SK-N-SH (cell line): ENCODE measurements at regions not wholly inside any gene's neighbourhood (a gene's known extent, or its start where the extent isn't known, plus 50 kb on each side); places are given as distances from the start of the nearest gene placed in this dataset.
A peak's percentile ranks its signal among the peaks of the same experiment; 100 is the strongest.

Experiments
- CTCF ChIA-PET: fragments of 300-600, 350-600 bp; formaldehyde crosslinking; extraction: SDS; loops from one replicate; lab custom pipeline; 2021; lab: Yijun Ruan, JAX
- POLR2A ChIA-PET: fragments of 350-600 bp; sonication (Branson Sonifier 250); formaldehyde crosslinking; extraction: SDS; loops from one replicate; lab custom pipeline; 2020; ENCODE audit warnings: antibody characterized with exemption, inconsistent platforms; lab: Yijun Ruan, JAX
- DNase-seq: peaks from one replicate; pipeline ENCODE4 v3.0.0; 2012
- H2AFZ ChIP-seq: fragments of 200-600 bp; sonication (generic); 2 replicates; pipeline ENCODE4 v1.8.1; 2016; ENCODE audit warnings: antibody characterized with exemption, mild to moderate bottlenecking, low read depth
- H3F3A ChIP-seq: fragments of 200-600 bp; sonication (generic); replicated peaks from 2 replicates; pipeline ENCODE3; 2016; ENCODE audit warnings: antibody characterized with exemption, mild to moderate bottlenecking; ENCODE audit not compliant: insufficient read depth
- H3K27ac ChIP-seq, 2 experiments: fragments of 200-500 bp in 1 of 2; fragments of 200-600 bp in 1 of 2; sonication (Bioruptor generic) in 1 of 2; sonication (generic), shearing (Covaris generic) in 1 of 2; 2 replicates each; pipeline versions ENCODE4 v1.5.1 to v1.6.1; 2014 to 2016; ENCODE audit warnings: low read depth in 2 of 2, inconsistent platforms in 1 of 2, low read length in 1 of 2, mild to moderate bottlenecking in 1 of 2, mixed read lengths in 1 of 2
- H3K27me3 ChIP-seq: fragments of 200-600 bp; sonication (generic), shearing (Covaris generic); 2 replicates; pipeline ENCODE4 v1.6.1; 2016; ENCODE audit warnings: mixed run types; ENCODE audit not compliant: insufficient read depth
- H3K36me3 ChIP-seq, 2 experiments: fragments of 200-500 bp in 1 of 2; fragments of 200-600 bp in 1 of 2; sonication (Bioruptor generic) in 1 of 2; sonication (generic) in 1 of 2; replicated peaks in 1 of 2; 2 replicates each; pipeline versions ENCODE3 to v1.5.1; 2014 to 2016; ENCODE audit warnings: low read length in 1 of 2, mild to moderate bottlenecking in 1 of 2; ENCODE audit not compliant: insufficient read depth in 2 of 2, control insufficient read depth in 1 of 2
- H3K4me1 ChIP-seq, 2 experiments: fragments of 200-500 bp in 1 of 2; fragments of 200-600 bp in 1 of 2; sonication (Bioruptor generic) in 1 of 2; sonication (generic), shearing (Covaris generic) in 1 of 2; 2 replicates each; pipeline versions ENCODE4 v1.5.1 to v1.6.1; 2014 to 2016; ENCODE audit warnings: low read depth in 1 of 2, low read length in 1 of 2, mixed run types in 1 of 2; ENCODE audit not compliant: insufficient read depth in 2 of 2, control insufficient read depth in 1 of 2
- H3K4me2 ChIP-seq: fragments of 200-600 bp; sonication (generic), shearing (Covaris generic); 2 replicates; pipeline ENCODE4 v1.6.1; 2017; ENCODE audit warnings: mixed run types
- H3K4me3 ChIP-seq, 2 experiments: fragments of 200-500 bp in 1 of 2; fragments of 200-600 bp in 1 of 2; sonication (Bioruptor generic) in 1 of 2; sonication (generic), shearing (Covaris generic) in 1 of 2; 2 replicates each; pipeline versions ENCODE4 v1.5.1 to v1.8.1; 2014 to 2016; ENCODE audit warnings: low read depth in 2 of 2, inconsistent platforms in 1 of 2, low read length in 1 of 2, mild to moderate bottlenecking in 1 of 2, mixed read lengths in 1 of 2, moderate library complexity in 1 of 2
- H3K79me2 ChIP-seq: fragments of 200-600 bp; sonication (generic); 2 replicates; pipeline ENCODE4 v1.8.1; 2017; ENCODE audit warnings: mild to moderate bottlenecking; ENCODE audit not compliant: insufficient read depth
- H3K9ac ChIP-seq: fragments of 200-600 bp; sonication (generic); 2 replicates; pipeline ENCODE4 v1.6.1; 2017; ENCODE audit warnings: mixed run types
- H3K9me2 ChIP-seq: fragments of 200-600 bp; sonication (generic); 2 replicates; pipeline ENCODE4 v1.6.1; 2017; ENCODE audit warnings: mixed run types
- H3K9me3 ChIP-seq: fragments of 200-600 bp; sonication (generic); 2 replicates; pipeline ENCODE4 v1.6.1; 2017; ENCODE audit warnings: mixed run types, mild to moderate bottlenecking, moderate library complexity
- H4K20me1 ChIP-seq: fragments of 200-600 bp; sonication (generic); 2 replicates; pipeline ENCODE4 v1.6.1; 2017; ENCODE audit warnings: mild to moderate bottlenecking, mixed run types; ENCODE audit not compliant: insufficient read depth
- EP300 ChIP-seq, 2 experiments: IDR thresholded peaks; 2 replicates each; pipeline versions ENCODE4 v1.4.0 to v1.6.1; 2012; ENCODE audit warnings: borderline replicate concordance in 1 of 2, low read depth in 1 of 2, low read length in 1 of 2
- EZH2phosphoT487 ChIP-seq: fragments of 200-600 bp; sonication (generic); IDR thresholded peaks from 2 replicates; pipeline ENCODE4 v1.6.1; 2017; ENCODE audit warnings: low read depth, mixed run types, mild to moderate bottlenecking, antibody characterized with exemption, moderate library complexity, borderline replicate concordance
- GABPA ChIP-seq: IDR thresholded peaks from 2 replicates; pipeline ENCODE4 v1.4.0; 2012; ENCODE audit warnings: low read depth, mild to moderate bottlenecking
- MAX ChIP-seq: IDR thresholded peaks from 2 replicates; pipeline ENCODE4 v1.4.0; 2012; ENCODE audit warnings: low read depth
- MEF2A ChIP-seq: IDR thresholded peaks from 2 replicates; pipeline ENCODE4 v1.4.0; 2012; ENCODE audit warnings: low read depth, borderline replicate concordance
- RFX5 ChIP-seq: IDR thresholded peaks from 2 replicates; pipeline ENCODE4 v1.6.1; 2012; ENCODE audit warnings: mild to moderate bottlenecking, improper control_type of control experiment, low read length
- YY1 ChIP-seq: IDR thresholded peaks from 2 replicates; pipeline ENCODE4 v1.4.0; 2012; ENCODE audit warnings: low read depth, mild to moderate bottlenecking
- ZBTB33 ChIP-seq: IDR thresholded peaks from 2 replicates; pipeline ENCODE4 v1.4.0; 2012; ENCODE audit warnings: low read depth, borderline replicate concordance
- WGBS: methylation state at CpG from one replicate; pipeline ENCODE4 v1.1.6; 2017; ENCODE audit warnings: low lambda C conversion rate; 5-methylcytosine and 5-hydroxymethylcytosine counted together

- DNase-seq = no peak
- ChIA-PET CTCF (no interaction called here), POLR2A (no interaction called here)
- H3K9ac ChIP-seq = no peak overlapping the region
- H3K9me2 ChIP-seq = no peaks in the 10 kb centered on the region
- H3K27me3 ChIP-seq = no peaks in the 10 kb centered on the region
- no peak for TF ChIP-seq EZH2phosphoT487
- TF ChIP-seq RFX5 = no peak
- TF ChIP-seq ZBTB33 = no peak
- peaks cover 6% of the 10 kb centered on the region for H3F3A ChIP-seq
- 91% methylated on average over 7 of the region's 8 CpGs for WGBS
- H2AFZ ChIP-seq = no peak overlapping the region
- no peaks in the 10 kb centered on the region for H4K20me1 ChIP-seq
- no peak overlapping the region for H3K4me3 ChIP-seq
- no peaks in the 10 kb centered on the region for H3K4me1 ChIP-seq
- no peaks in the 10 kb centered on the region for H3K36me3 ChIP-seq
- no peak overlapping the region for H3K27ac ChIP-seq
- no peak overlapping the region for H3K4me2 ChIP-seq
- H3K9me3 ChIP-seq = no peaks in the 10 kb centered on the region
- no peaks in the 10 kb centered on the region for H3K79me2 ChIP-seq
These were observed 68.3 kb downstream of the CEBPB start for GRCh38 chr20:50258790-50259483.

- Histone ChIP-seq H3K4me1 (no peaks in the 10 kb centered on the region), H3F3A (peaks cover 6% of the 10 kb centered on the region), H3K27ac (no peak overlapping the region), H3K27me3 (no peaks in the 10 kb centered on the region), H2AFZ (peak overlapping the region; percentile 60; the same call in 1 of the 2 replicates), H3K4me2 (no peak overlapping the region), H3K9me3 (no peaks in the 10 kb centered on the region), H4K20me1 (no peaks in the 10 kb centered on the region), H3K79me2 (no peaks in the 10 kb centered on the region), H3K9me2 (no peaks in the 10 kb centered on the region), H3K9ac (no peak overlapping the region), H3K36me3 (no peaks in the 10 kb centered on the region), H3K4me3 (no peak overlapping the region)
- POLR2A ChIA-PET = no interaction called here
- no peak for TF ChIP-seq EZH2phosphoT487
- TF ChIP-seq EP300 (IDR thresholded peaks at IDR 0.05; ENCODE audit: borderline replicate concordance in 1 of 2, low read depth in 1 of 2, low read length in 1 of 2) = no peak
- no peak for TF ChIP-seq MAX
- TF ChIP-seq MEF2A = no peak
- no peak for TF ChIP-seq YY1
- no peak for TF ChIP-seq GABPA
- CTCF ChIA-PET = interaction anchor here (0.7 kb wide), 1 partner anchor 141 kb away, joined by 3 read pairs; no protein-coding TSS in a partner anchor
- WGBS = 80% methylated on average over 8 of the region's 9 CpGs
- DNase-seq = no peak
These were observed 69.3 kb downstream of the CEBPB start for GRCh38 chr20:50259705-50260478.
